Keratinocyte (primary cell): ENCODE measurements at regions not wholly inside any gene's neighbourhood (a gene's known extent, or its start where the extent isn't known, plus 50 kb on each side); places are given as distances from the start of the nearest gene placed in this dataset.

Source experiments
- DNase-seq: peaks from one replicate; pipeline ENCODE4 v3.0.0-alpha.2; 2011; ENCODE audit warnings: low read depth, missing footprints, low spot score
- FAIRE-seq: peaks from 2 replicates; lab custom pipeline; 2011; peaks lifted over from hg19 to GRCh38; lab: Jason Lieb, UNC
- H2AFZ ChIP-seq: 2 replicates; pipeline ENCODE4 v1.6.0; 2012; ENCODE audit warnings: low read length, control low read depth, inconsistent platforms; ENCODE audit not compliant: control insufficient read depth
- H3K27ac ChIP-seq: 2 replicates; pipeline ENCODE4 v1.5.1; 2011; ENCODE audit warnings: low read length; ENCODE audit not compliant: control insufficient read depth, insufficient read depth
- H3K27me3 ChIP-seq: 3 replicates; pipeline ENCODE4 v1.6.0; 2011; ENCODE audit warnings: low read length; ENCODE audit not compliant: control insufficient read depth, insufficient read depth; ENCODE audit errors: extremely low read depth
- H3K36me3 ChIP-seq, 2 experiments: 2 replicates in 1 of 2; 3 replicates in 1 of 2; pipeline ENCODE4 v1.5.1; 2011; ENCODE audit warnings: low read length in 2 of 2, mild to moderate bottlenecking in 1 of 2; ENCODE audit not compliant: control insufficient read depth in 2 of 2, insufficient read depth in 2 of 2; ENCODE audit errors: extremely low read depth in 1 of 2
- H3K4me1 ChIP-seq: 3 replicates; pipeline ENCODE4 v1.5.1; 2011; ENCODE audit warnings: low read length; ENCODE audit not compliant: control insufficient read depth, insufficient read depth; ENCODE audit errors: extremely low read depth
- H3K4me2 ChIP-seq: 3 replicates; pipeline ENCODE4 v1.6.0; 2011; ENCODE audit warnings: low read depth, low read length; ENCODE audit not compliant: control insufficient read depth, insufficient read depth; ENCODE audit errors: extremely low read depth
- H3K4me3 ChIP-seq, 3 experiments: fragments of 200-600 bp in 1 of 3; sonication (generic) in 1 of 3; 2 replicates in 2 of 3; 3 replicates in 1 of 3; pipeline ENCODE4 v1.5.1; 2011 to 2016; ENCODE audit warnings: low read length in 3 of 3, mild to moderate bottlenecking in 3 of 3, control low read depth in 2 of 3, inconsistent platforms in 1 of 3, low read depth in 1 of 3, mixed read lengths in 1 of 3, mixed run types in 1 of 3, moderate library complexity in 1 of 3; ENCODE audit not compliant: control insufficient read depth in 2 of 3, insufficient read depth in 2 of 3; ENCODE audit errors: extremely low read depth in 1 of 3
- H3K79me2 ChIP-seq: 2 replicates; pipeline ENCODE4 v1.6.0; 2012; ENCODE audit warnings: low read length; ENCODE audit not compliant: control insufficient read depth, insufficient read depth
- H3K9ac ChIP-seq: 3 replicates; pipeline ENCODE4 v1.6.0; 2011; ENCODE audit warnings: low read length; ENCODE audit not compliant: control insufficient read depth, insufficient read depth; ENCODE audit errors: extremely low read depth
- H3K9me1 ChIP-seq: 3 replicates; pipeline ENCODE4 v1.6.0; 2011; ENCODE audit warnings: low read length; ENCODE audit not compliant: control insufficient read depth, insufficient read depth; ENCODE audit errors: extremely low read depth
- H3K9me3 ChIP-seq: 2 replicates; pipeline ENCODE4 v1.5.1; 2012; ENCODE audit warnings: low read depth, low read length; ENCODE audit not compliant: control insufficient read depth
- H4K20me1 ChIP-seq: 3 replicates; pipeline ENCODE4 v1.6.0; 2011; ENCODE audit warnings: low read length; ENCODE audit not compliant: control insufficient read depth, insufficient read depth; ENCODE audit errors: extremely low read depth
- EZH2 ChIP-seq: IDR thresholded peaks from one replicate; pipeline ENCODE4 v1.6.1; 2012; ENCODE audit warnings: inconsistent platforms, mild to moderate bottlenecking, low read length, moderate library complexity
- dilution Hi-C: fragments of 300-500 bp; cut with MboI; formaldehyde crosslinking; loops from one replicate; pipeline ENCODE4 v1.7.0; 2020; ENCODE audit warnings: low sequenced_read_pairs; ENCODE audit not compliant: extremely low pct_ligation_motif_present
- TF ChIP-seq, protein P1 (sequence below), 3 experiments: IDR thresholded peaks in 1 of 3; conservative IDR thresholded peaks in 1 of 3; optimal IDR thresholded peaks in 1 of 3; 2 replicates in 2 of 3; 3 replicates in 1 of 3; pipeline versions ENCODE3 to v1.5.1; 2011; ENCODE audit warnings: low read length in 3 of 3, mild to moderate bottlenecking in 3 of 3, moderate library complexity in 2 of 3, control low read depth in 1 of 3, inconsistent platforms in 1 of 3; ENCODE audit not compliant: insufficient read depth in 2 of 3; ENCODE audit errors: extremely low read depth in 1 of 3

DNA sequence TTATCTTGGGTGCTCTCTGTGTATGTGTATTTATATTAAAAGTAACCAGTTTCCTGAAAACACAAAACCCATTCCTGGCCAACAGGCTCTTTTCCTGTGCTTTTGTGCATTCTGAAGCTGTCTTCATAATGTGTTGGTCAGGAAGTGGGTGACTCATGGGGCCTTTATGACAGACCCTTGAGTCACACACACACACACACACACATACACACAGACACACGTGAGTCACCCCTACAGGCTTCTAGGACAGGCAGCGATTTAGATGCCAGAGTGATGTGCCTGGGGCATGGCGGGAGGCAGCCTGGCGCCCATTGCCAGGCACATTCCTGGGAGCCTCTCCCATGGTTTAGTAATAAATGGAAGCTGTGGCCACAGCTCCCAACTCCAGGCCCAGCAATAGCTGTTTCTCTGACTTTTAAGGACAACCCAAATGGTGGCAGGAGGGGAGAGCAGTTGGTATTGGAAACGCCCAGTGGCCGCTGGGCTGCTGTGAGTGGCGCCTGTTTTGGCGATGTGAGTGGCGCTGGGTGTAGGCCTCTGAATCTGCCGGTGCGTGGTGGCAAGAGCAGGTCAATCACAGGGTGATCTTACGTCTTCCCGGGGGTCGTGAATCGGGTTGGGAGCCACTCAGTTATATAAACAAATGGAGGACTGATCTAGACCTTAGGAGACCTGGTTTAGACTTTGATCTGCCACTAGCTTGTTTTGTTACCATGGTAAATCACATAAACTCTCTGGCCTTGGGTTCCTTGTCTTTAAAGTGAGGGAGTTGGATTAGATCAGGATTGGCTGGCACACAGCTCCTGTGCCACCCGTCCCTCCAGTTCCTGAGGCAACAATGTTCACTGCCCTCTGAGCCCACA lies 150.7 kb upstream of the DLX2 start:
- H3K9ac ChIP-seq = peak overlapping the region; percentile 75
- H3K4me2 ChIP-seq = peak overlapping the region; percentile 37
- H3K27me3 ChIP-seq = no peaks in the 10 kb centered on the region
- no peaks in the 10 kb centered on the region for H3K79me2 ChIP-seq
- no peaks in the 10 kb centered on the region for H3K9me1 ChIP-seq
- dilution Hi-C loops = no loop called here
- peak; percentile 100 for DNase-seq
- TF ChIP-seq, protein P1, sequence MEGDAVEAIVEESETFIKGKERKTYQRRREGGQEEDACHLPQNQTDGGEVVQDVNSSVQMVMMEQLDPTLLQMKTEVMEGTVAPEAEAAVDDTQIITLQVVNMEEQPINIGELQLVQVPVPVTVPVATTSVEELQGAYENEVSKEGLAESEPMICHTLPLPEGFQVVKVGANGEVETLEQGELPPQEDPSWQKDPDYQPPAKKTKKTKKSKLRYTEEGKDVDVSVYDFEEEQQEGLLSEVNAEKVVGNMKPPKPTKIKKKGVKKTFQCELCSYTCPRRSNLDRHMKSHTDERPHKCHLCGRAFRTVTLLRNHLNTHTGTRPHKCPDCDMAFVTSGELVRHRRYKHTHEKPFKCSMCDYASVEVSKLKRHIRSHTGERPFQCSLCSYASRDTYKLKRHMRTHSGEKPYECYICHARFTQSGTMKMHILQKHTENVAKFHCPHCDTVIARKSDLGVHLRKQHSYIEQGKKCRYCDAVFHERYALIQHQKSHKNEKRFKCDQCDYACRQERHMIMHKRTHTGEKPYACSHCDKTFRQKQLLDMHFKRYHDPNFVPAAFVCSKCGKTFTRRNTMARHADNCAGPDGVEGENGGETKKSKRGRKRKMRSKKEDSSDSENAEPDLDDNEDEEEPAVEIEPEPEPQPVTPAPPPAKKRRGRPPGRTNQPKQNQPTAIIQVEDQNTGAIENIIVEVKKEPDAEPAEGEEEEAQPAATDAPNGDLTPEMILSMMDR (optimal IDR thresholded peaks at IDR 0.05 in 1 of 3, IDR thresholded peaks at IDR 0.05 in 1 of 3, conservative IDR thresholded peaks at IDR 0.05 in 1 of 3; ENCODE audit: extremely low read depth in 1 of 3, insufficient read depth in 2 of 3, low read length in 3 of 3) = no peak
- TF ChIP-seq EZH2 = no peak
- peak overlapping the region; percentile 97 for H3K27ac ChIP-seq
- no peaks in the 10 kb centered on the region for H3K36me3 ChIP-seq
- FAIRE-seq = peak; percentile 84
- H3K9me3 ChIP-seq = no peaks in the 10 kb centered on the region
- peak overlapping the region; percentile 42 for H2AFZ ChIP-seq
- H3K4me1 ChIP-seq = peaks cover 61% of the 10 kb centered on the region
- H3K4me3 ChIP-seq = peak overlapping the region in 1 of 3 experiments; percentile 15
- no peaks in the 10 kb centered on the region for H4K20me1 ChIP-seq

DNA sequence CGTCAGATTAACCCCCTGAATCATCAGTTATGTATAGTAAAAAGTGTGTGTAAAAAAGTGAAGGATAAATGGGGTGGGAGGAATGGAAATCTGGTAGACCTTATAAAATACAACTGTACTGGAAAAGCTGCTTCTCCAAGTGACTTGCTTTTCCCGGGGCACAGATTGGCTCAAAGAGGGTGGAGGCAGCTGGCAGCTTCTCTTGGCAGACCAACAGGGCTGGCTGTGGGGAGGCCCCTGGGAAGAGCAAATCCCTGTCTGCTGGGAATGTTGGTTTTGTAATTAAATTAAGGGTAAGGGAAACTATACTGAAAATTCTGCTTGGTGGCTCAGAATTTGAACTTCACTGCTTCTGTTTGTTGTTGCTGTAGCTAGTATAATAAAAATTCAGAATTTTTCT lies 154.2 kb upstream of the DLX2 start:
- FAIRE-seq (no peak), DNase-seq (no peak)
- H3K27ac ChIP-seq = peak overlapping the region; percentile 42
- H2AFZ ChIP-seq = peak overlapping the region; percentile 51
- H3K27me3 ChIP-seq = no peaks in the 10 kb centered on the region
- H3K4me3 ChIP-seq = no peak overlapping the region
- dilution Hi-C loops = no loop called here
- H3K36me3 ChIP-seq = no peaks in the 10 kb centered on the region
- no peaks in the 10 kb centered on the region for H3K9me1 ChIP-seq
- H4K20me1 ChIP-seq = no peaks in the 10 kb centered on the region
- TF ChIP-seq, protein P1 (optimal IDR thresholded peaks at IDR 0.05 in 1 of 3, IDR thresholded peaks at IDR 0.05 in 1 of 3, conservative IDR thresholded peaks at IDR 0.05 in 1 of 3; ENCODE audit: extremely low read depth in 1 of 3, insufficient read depth in 2 of 3, low read length in 3 of 3) = no peak
- TF ChIP-seq EZH2 = no peak
- peak overlapping the region; percentile 26 for H3K9ac ChIP-seq
- no peaks in the 10 kb centered on the region for H3K9me3 ChIP-seq
- no peaks in the 10 kb centered on the region for H3K79me2 ChIP-seq
- H3K4me2 ChIP-seq = no peak overlapping the region
- peaks cover 47% of the 10 kb centered on the region for H3K4me1 ChIP-seq
